ENCODE measurements at regions not wholly inside any gene's neighbourhood (a gene's known extent, or its start where the extent isn't known, plus 50 kb on each side); places are given as distances from the start of the nearest gene placed in this dataset.

DNA sequence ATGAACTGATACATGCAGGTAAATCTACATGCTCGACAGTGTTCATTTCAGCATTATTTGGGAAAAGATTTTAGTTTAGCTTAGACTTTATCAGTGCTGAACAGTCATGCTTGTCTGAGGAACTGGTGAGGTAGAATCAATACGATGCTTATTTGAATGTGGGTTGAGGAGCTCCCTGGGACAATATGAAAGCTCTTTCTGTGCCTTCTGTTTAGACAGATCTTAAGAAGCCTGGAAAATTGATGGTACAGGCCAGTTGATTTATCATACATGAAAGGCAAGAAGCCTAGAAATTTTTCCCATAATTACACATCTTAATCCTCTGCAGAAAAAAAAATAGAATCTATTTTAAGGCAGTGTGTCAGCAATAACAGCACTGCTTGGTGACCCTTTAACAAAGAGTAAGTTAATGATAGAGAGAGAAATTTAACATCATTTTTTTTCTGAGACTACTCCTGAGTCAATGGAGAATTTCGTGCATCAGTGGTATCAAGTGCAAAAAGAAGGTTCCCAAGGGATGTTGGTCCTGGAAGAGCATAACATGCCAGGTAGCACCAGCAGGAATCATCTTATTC is 252.2 kb upstream of the CDH20 start:
- Histone ChIP-seq H3K27me3 (ENCODE audit: control insufficient read depth in 4 of 4, insufficient read depth in 4 of 4, low read length in 3 of 4) (no peaks in the 10 kb centered on the region), H3K9ac (ENCODE audit: low read depth in 1 of 2, low read length in 2 of 2) (no peak overlapping the region), H3K36me3 (ENCODE audit: control insufficient read depth in 4 of 4, insufficient read depth in 3 of 4, low read depth in 1 of 4, low read length in 3 of 4) (no peaks in the 10 kb centered on the region), H3K9me3 (ENCODE audit: control insufficient read depth in 4 of 4, low read length in 3 of 4) (no peaks in the 10 kb centered on the region), H3K4me1 (ENCODE audit: control insufficient read depth in 4 of 4, insufficient read depth in 4 of 4, low read length in 3 of 4) (no peaks in the 10 kb centered on the region), H3K4me3 (ENCODE audit: low read depth in 1 of 3, low read length in 3 of 3) (no peak overlapping the region), H3K27ac (ENCODE audit: low read depth in 1 of 2, low read length in 2 of 2) (no peak overlapping the region)
- WGBS, result 65% methylated on average over 3 of the region's 3 CpGs
- no peak for TF ChIP-seq ZBTB33 (IDR thresholded peaks at IDR 0.05)
- no peak for TF ChIP-seq SP1 (IDR thresholded peaks at IDR 0.05)
- no peak for TF ChIP-seq CTCF (IDR thresholded peaks at IDR 0.05; ENCODE audit: low read depth, low read length, missing input control)
- TF ChIP-seq FOXA1 (IDR thresholded peaks at IDR 0.05), result no peak
- TF ChIP-seq RXRA (IDR thresholded peaks at IDR 0.05), result no peak
- TF ChIP-seq HNF4A (conservative IDR thresholded peaks at IDR 0.05), result no peak
- TF ChIP-seq FOXA2 (IDR thresholded peaks at IDR 0.05), result no peak
- no peak for TF ChIP-seq MAX (IDR thresholded peaks at IDR 0.05)
- TF ChIP-seq HNF4G (IDR thresholded peaks at IDR 0.05), result no peak
- no peak for TF ChIP-seq REST (IDR thresholded peaks at IDR 0.05)
- no peak for TF ChIP-seq EGR1 (IDR thresholded peaks at IDR 0.05; ENCODE audit: low read depth in 2 of 2)
- TF ChIP-seq GABPA (IDR thresholded peaks at IDR 0.05 in 1 of 2, conservative IDR thresholded peaks at IDR 0.05 in 1 of 2), result no peak
- no peak for TF ChIP-seq YY1 (IDR thresholded peaks at IDR 0.05)
- TF ChIP-seq RAD21 (IDR thresholded peaks at IDR 0.05), result no peak
- TF ChIP-seq JUND (IDR thresholded peaks at IDR 0.05), result no peak
- no peak for TF ChIP-seq NR2F2 (IDR thresholded peaks at IDR 0.05)
- TF ChIP-seq TAF1 (conservative IDR thresholded peaks at IDR 0.05), result no peak
- no peak for DNase-seq (ENCODE audit: low spot score)
